ENCODE measurements at regions not wholly inside any gene's neighbourhood (a gene's known extent, or its start where the extent isn't known, plus 50 kb on each side); places are given as distances from the start of the nearest gene placed in this dataset.
"Not testable (repeated sequence)": the region's sequence is repeated elsewhere in the genome, so short reads cannot be mapped to it uniquely, and the experiment has no call there.

DNA sequence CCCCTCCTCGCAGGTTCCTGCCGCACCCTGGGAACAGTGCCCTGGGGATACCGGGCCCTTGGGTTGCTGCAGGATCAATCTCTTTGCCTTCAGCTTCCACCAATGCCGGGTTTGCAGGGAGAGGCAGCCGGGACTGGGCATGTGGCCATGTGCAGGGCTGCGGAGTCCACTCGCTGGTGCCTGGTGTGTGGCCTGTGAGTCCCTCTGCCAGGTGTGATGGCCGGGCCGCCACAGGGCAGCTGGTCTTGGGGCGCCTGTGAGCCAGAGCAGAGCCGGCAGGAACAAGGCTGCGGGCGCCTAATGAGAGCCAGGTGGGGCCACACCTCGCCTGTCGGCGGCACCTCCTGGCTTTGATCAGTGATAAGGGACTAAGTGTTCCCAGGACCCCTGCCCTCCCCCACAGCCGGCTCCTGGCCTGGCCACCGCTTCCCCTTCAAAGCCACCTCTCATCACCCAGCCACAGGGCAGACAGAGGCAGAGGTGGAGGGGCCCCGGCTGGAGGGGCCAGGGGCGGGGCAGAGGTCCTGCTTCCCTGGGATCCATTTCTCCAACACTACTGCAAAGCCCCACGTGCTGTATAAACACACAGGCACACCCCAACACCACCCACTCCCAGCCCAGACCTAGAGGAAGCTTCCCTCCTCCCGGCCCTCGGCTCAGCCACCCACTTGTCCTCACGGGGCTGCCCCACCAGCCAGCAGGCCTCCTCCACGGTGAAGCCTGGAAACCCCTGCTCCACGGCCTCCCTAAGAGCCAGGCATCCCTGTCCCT is 132.7 kb downstream of the CPZ start:
- H3K36me3 ChIP-seq (ENCODE audit: control insufficient read depth, insufficient read depth, low read length), result no peaks in the 10 kb centered on the region
- H3K4me3 ChIP-seq (ENCODE audit: extremely low read depth, insufficient read depth, low read length, poor library complexity, severe bottlenecking), result no peak overlapping the region
- no peaks in the 10 kb centered on the region for H3K4me1 ChIP-seq (ENCODE audit: control insufficient read depth, insufficient read depth, low read length, poor library complexity, severe bottlenecking)
- WGBS, 2 experiments (ENCODE audit: insufficient coverage in 2 of 2), result 76 to 87% methylated on average over 16 to 22 of the region's 26 CpGs
- H3K9me3 ChIP-seq (ENCODE audit: control insufficient read depth, low read length), result no peaks in the 10 kb centered on the region
- no peak overlapping the region for H3K27ac ChIP-seq (ENCODE audit: low read depth, low read length, severe bottlenecking)

DNA sequence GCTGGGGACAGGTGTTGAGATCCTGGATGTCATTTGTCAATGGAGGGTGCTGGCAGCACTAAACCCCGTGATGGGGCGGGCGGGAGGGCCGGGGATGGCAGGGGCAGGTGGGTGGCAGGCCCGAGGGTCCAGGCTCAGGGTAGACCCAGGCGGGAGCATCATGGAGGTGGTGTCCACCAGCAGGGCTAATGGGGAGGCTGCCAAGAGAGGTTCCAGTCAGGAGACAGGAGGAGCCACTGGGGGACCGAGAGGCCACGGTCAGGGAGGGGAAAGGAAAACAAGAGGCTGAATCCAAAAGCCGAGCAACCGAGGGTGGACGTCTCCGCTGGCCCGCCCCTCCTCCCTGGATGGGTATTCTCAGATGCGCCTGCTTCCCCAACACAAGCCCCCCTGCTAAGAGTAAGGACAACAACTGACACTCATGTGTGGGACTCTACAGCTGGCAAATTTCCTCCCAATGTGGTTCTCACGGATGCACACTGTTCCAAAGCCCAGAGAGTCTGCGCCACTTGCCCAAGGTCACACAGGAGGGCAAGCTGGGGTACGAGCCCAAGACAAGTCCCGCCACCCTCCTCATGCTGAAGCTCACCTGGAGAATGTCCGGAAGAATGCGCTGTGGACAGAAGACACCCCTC is 132.0 kb downstream of the CPZ start:
- Histone ChIP-seq H3K27ac (ENCODE audit: low read depth, low read length, severe bottlenecking) (no peak overlapping the region), H3K4me3 (ENCODE audit: extremely low read depth, insufficient read depth, low read length, poor library complexity, severe bottlenecking) (no peak overlapping the region), H3K9me3 (ENCODE audit: control insufficient read depth, low read length) (no peaks in the 10 kb centered on the region), H3K4me1 (ENCODE audit: control insufficient read depth, insufficient read depth, low read length, poor library complexity, severe bottlenecking) (no peaks in the 10 kb centered on the region), H3K36me3 (ENCODE audit: control insufficient read depth, insufficient read depth, low read length) (no peaks in the 10 kb centered on the region)
- WGBS, 2 experiments (ENCODE audit: insufficient coverage in 2 of 2), result 85 to 87% methylated on average over 16 to 20 of the region's 20 CpGs

DNA sequence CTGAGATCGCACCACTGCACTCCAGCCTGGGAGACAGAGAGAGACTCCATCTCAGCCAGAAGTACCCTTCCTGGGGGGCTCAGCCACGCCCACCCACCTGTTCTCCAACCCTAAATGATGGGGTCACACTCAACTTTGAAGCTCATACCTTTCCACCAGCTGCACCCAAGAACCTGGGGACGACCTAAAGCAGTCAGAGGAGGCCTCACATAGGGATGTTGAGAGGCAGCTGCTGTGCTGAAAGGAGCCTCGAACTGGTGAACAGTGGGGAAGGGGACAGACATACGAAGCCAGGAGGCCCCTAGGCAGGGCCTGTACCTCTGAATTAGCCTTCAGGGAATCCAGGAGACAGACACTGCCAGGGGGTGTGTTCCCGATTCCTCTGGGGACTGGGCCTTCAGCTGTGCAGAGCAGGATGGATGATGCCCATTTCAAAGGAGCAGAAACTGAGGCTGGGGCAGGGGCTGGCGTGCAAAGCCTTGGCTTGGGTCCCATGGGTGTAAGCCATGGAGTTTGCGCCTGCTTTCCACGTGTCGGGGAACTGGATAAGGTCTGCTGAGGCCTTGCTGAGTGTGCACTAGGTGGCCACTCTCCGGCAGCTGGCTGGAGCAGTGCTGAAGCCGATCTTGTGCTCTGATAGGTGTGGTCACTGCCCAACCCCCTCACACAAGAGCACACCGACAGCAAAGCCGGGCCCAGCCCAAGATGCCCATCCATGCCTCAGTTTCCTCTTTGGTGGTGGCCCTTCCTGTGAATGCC is 130.8 kb downstream of the CPZ start:
- Histone ChIP-seq H3K27ac (ENCODE audit: low read depth, low read length, severe bottlenecking) (no peak overlapping the region), H3K4me3 (ENCODE audit: extremely low read depth, insufficient read depth, low read length, poor library complexity, severe bottlenecking) (no peak overlapping the region), H3K9me3 (ENCODE audit: control insufficient read depth, low read length) (no peaks in the 10 kb centered on the region), H3K36me3 (ENCODE audit: control insufficient read depth, insufficient read depth, low read length) (no peaks in the 10 kb centered on the region), H3K4me1 (ENCODE audit: control insufficient read depth, insufficient read depth, low read length, poor library complexity, severe bottlenecking) (no peaks in the 10 kb centered on the region)
- WGBS, 2 experiments (ENCODE audit: insufficient coverage in 2 of 2), result 83 to 92% methylated on average over 13 of the region's 14 CpGs

DNA sequence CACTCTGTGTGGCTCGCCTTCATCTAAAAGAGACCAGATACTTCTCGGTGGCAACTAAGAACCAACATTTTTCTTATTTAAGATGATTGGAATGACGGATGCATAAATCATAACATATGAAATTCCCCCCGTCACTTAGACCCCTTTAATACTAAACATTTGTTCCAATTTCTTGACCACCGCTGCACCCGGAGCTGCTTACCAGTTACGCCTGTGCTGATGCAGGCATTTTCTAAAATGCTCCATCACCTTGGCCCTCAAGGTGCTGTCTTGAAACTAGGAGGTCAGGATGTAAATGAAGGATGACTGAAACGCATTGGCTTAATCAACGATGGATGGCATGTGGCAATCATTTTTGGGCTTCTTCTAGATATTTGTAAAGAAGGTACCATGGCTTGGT is 130.0 kb downstream of the CPZ start:
- Histone ChIP-seq H3K4me3 (ENCODE audit: extremely low read depth, insufficient read depth, low read length, poor library complexity, severe bottlenecking) (no peak overlapping the region), H3K4me1 (ENCODE audit: control insufficient read depth, insufficient read depth, low read length, poor library complexity, severe bottlenecking) (no peaks in the 10 kb centered on the region), H3K27ac (ENCODE audit: low read depth, low read length, severe bottlenecking) (no peak overlapping the region), H3K36me3 (ENCODE audit: control insufficient read depth, insufficient read depth, low read length) (no peaks in the 10 kb centered on the region), H3K9me3 (ENCODE audit: control insufficient read depth, low read length) (no peaks in the 10 kb centered on the region)
- whole genome bisulfite sequencing, 2 experiments (ENCODE audit: insufficient coverage in 2 of 2), result 90 to 92% methylated on average over 5 to 7 of the region's 9 CpGs

DNA sequence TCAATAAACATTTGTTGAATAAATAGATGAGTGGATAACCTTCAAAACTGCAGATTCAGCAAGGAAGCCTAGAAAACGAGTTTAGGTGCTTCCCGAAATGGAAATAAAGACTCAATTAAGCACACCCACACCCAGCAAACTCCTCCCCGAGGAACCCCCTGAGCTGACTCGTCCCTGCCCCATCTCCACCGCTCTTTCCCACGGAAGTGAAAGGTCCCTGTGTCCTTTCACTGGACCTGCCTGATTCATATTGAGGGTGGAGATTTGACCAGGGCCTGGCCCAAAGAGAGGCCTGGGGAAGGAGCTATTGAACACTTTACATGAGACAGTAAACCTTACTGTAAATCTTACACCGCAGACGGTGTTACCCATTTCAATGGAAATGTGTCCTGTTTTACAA is 129.1 kb downstream of the CPZ start:
- H3K36me3 ChIP-seq (ENCODE audit: control insufficient read depth, insufficient read depth, low read length), result no peaks in the 10 kb centered on the region
- H3K27ac ChIP-seq (ENCODE audit: low read depth, low read length, severe bottlenecking), result no peak overlapping the region
- H3K9me3 ChIP-seq (ENCODE audit: control insufficient read depth, low read length), result no peaks in the 10 kb centered on the region
- no peaks in the 10 kb centered on the region for H3K4me1 ChIP-seq (ENCODE audit: control insufficient read depth, insufficient read depth, low read length, poor library complexity, severe bottlenecking)
- 86 to 90% methylated on average over 3 to 4 of the region's 8 CpGs for WGBS, 2 experiments (ENCODE audit: insufficient coverage in 2 of 2)
- H3K4me3 ChIP-seq (ENCODE audit: extremely low read depth, insufficient read depth, low read length, poor library complexity, severe bottlenecking), result no peak overlapping the region

DNA sequence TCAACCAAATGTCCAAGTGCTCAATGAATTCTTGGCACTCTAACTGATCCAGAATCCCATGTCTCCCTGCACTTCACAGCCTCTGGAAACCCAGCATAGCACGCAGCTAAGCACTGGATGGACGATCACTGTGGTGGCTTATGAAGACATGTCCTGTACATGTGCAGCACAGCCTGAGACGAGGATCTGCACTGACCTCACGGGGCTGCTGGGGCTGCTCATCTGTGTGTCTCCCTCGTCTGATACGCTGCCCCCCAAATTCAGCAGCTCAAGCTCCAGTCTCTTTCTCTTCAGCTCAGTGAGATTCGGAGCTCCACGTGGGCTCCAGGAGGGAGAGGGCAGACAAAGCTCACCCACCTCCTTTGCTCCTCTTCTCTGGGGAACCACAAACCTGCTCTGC is 126.9 kb downstream of the CPZ start:
- Histone ChIP-seq H3K9me3 (ENCODE audit: control insufficient read depth, low read length) (no peaks in the 10 kb centered on the region), H3K4me1 (ENCODE audit: control insufficient read depth, insufficient read depth, low read length, poor library complexity, severe bottlenecking) (no peaks in the 10 kb centered on the region), H3K36me3 (ENCODE audit: control insufficient read depth, insufficient read depth, low read length) (no peaks in the 10 kb centered on the region), H3K27ac (ENCODE audit: low read depth, low read length, severe bottlenecking) (no peak overlapping the region), H3K4me3 (ENCODE audit: extremely low read depth, insufficient read depth, low read length, poor library complexity, severe bottlenecking) (no peak overlapping the region)
- 81 to 86% methylated on average over 7 to 8 of the region's 8 CpGs for WGBS, 2 experiments (ENCODE audit: insufficient coverage in 2 of 2)

DNA sequence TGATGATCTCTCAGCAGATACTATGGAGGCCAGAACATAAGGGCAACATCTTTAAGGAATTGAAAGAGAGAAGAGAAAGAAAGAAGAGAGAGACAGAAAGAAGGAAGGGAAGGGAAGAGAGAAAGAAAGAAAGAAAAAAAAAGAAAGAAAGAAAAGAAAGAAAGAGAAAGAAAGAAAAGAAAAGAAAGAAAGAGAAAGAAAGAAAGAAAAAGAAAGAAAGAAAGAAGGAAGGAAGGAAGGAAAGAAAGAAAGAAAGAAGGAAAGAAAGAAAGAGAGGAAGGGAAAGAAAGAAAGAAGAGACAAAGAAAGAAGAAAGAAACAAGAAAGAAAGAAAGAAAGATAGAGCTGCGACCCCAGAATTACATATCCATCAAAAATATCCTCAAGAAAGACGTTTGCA is 124.9 kb downstream of the CPZ start:
- not testable (repeated sequence) for H3K27ac ChIP-seq (ENCODE audit: low read depth, low read length, severe bottlenecking); H3K4me3 ChIP-seq (ENCODE audit: extremely low read depth, insufficient read depth, low read length, poor library complexity, severe bottlenecking); H3K9me3 ChIP-seq (ENCODE audit: control insufficient read depth, low read length); H3K4me1 ChIP-seq (ENCODE audit: control insufficient read depth, insufficient read depth, low read length, poor library complexity, severe bottlenecking); H3K36me3 ChIP-seq (ENCODE audit: control insufficient read depth, insufficient read depth, low read length)
- WGBS, 2 experiments (ENCODE audit: insufficient coverage in 2 of 2), result no CpG with 5 or more reads among the region's 2 CpGs

DNA sequence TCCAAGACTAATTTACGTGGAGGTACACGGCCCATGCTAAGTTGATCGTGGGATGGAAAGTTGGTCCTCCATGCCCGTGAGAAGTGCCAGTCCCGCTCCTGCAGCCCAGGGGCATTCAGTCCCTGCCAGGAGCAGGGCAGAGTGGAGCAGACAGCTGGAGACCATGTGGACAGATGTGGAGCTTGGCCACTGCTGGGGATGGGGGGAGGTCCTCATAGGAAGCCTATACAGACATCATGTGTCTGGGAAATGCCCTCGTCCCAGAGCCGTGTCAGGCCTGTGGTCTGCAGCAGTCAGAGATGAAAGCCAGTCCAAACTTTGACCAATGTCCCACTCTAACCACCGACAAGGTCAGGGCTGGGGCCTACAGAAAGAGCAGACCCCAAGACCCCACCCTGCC is 118.4 kb downstream of the CPZ start:
- H3K36me3 ChIP-seq (ENCODE audit: control insufficient read depth, insufficient read depth, low read length), result no peaks in the 10 kb centered on the region
- peaks cover 5% of the 10 kb centered on the region for H3K4me1 ChIP-seq (ENCODE audit: control insufficient read depth, insufficient read depth, low read length, poor library complexity, severe bottlenecking)
- WGBS, 2 experiments (ENCODE audit: insufficient coverage in 2 of 2), result 72 to 76% methylated on average over 5 to 8 of the region's 8 CpGs
- H3K4me3 ChIP-seq (ENCODE audit: extremely low read depth, insufficient read depth, low read length, poor library complexity, severe bottlenecking), result no peak overlapping the region
- peaks cover 7% of the 10 kb centered on the region for H3K9me3 ChIP-seq (ENCODE audit: control insufficient read depth, low read length)
- no peak overlapping the region for H3K27ac ChIP-seq (ENCODE audit: low read depth, low read length, severe bottlenecking)

DNA sequence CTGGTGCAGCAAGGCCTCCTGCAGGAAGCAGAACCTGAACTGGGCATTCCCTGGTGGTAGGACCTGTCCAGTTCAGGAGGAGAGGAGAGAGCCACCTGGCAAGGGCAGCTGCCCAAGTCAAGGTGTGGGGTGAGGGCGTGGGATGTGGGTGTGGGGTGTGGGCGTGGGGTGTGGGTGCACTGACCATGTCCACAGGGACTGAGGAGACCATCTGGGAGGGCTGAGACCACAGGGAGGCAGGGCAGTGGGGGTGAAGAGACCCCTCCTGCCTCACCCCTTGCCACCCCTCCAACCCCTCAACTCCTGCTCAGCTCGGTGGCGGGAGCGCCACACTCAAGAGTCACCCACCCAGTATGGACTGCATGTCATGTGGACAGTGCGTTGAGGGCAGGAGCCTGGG is 117.9 kb downstream of the CPZ start:
- WGBS, 2 experiments (ENCODE audit: insufficient coverage in 2 of 2), result 83 to 100% methylated on average over 1 to 2 of the region's 6 CpGs
- peaks cover 7% of the 10 kb centered on the region for H3K9me3 ChIP-seq (ENCODE audit: control insufficient read depth, low read length)
- H3K4me1 ChIP-seq (ENCODE audit: control insufficient read depth, insufficient read depth, low read length, poor library complexity, severe bottlenecking), result peaks cover 10% of the 10 kb centered on the region
- H3K4me3 ChIP-seq (ENCODE audit: extremely low read depth, insufficient read depth, low read length, poor library complexity, severe bottlenecking), result no peak overlapping the region
- H3K36me3 ChIP-seq (ENCODE audit: control insufficient read depth, insufficient read depth, low read length), result no peaks in the 10 kb centered on the region
- H3K27ac ChIP-seq (ENCODE audit: low read depth, low read length, severe bottlenecking), result no peak overlapping the region

DNA sequence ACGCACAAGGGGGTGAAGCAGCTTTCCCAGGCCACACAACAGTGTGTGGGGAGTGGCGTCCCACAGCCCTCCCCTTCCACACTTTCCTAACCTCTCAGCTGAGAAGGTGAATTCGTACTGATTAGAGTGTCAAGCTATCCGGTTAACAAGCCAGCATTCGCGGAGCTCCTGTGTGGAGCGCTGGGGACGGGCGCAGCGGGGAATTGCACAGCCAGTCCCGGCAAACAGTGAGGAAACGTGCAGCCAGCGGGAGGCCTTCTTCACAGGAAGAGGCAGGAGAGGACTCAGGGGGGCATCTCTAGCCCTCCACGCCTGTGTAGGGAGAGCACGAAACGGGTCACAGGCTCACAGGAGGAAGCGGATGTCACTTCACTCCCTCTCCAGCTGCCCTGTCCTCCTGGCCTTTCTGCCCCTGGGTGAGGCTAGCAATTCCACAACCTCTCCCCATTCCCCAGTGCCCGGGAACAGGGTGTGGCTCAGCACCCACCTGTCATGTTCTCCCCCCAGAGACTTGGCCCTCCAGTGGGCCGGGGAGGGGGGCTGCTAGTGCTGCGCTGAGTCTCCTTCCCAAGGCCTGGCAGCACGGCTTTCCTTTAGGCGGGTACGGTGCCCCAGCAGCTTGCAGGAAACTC is 117.3 kb downstream of the CPZ start:
- Histone ChIP-seq H3K9me3 (ENCODE audit: control insufficient read depth, low read length) (peaks cover 7% of the 10 kb centered on the region), H3K4me1 (ENCODE audit: control insufficient read depth, insufficient read depth, low read length, poor library complexity, severe bottlenecking) (peaks cover 15% of the 10 kb centered on the region), H3K27ac (ENCODE audit: low read depth, low read length, severe bottlenecking) (no peak overlapping the region), H3K4me3 (ENCODE audit: extremely low read depth, insufficient read depth, low read length, poor library complexity, severe bottlenecking) (no peak overlapping the region), H3K36me3 (ENCODE audit: control insufficient read depth, insufficient read depth, low read length) (no peaks in the 10 kb centered on the region)
- 58 to 59% methylated on average over 21 to 22 of the region's 23 CpGs for WGBS, 2 experiments (ENCODE audit: insufficient coverage in 2 of 2)
